Left colon (tissue), 2 donors: ENCODE measurements at regions not wholly inside any gene's neighbourhood (a gene's known extent, or its start where the extent isn't known, plus 50 kb on each side); places are given as distances from the start of the nearest gene placed in this dataset.
"Not testable (repeated sequence)": the region's sequence is repeated elsewhere in the genome, so short reads cannot be mapped to it uniquely, and the experiment has no call there.

Experiments used
- ATAC-seq: fragments of 200-7000 bp; cut with Tn5 transposase; one replicate; pipeline ENCODE4 v1.9.1; 2020; ENCODE audit warnings: mild to moderate bottlenecking, moderate library complexity
- DNase-seq, 2 donors: peaks; one replicate each; pipeline ENCODE4 v3.0.0-alpha.2; 2020
- intact Hi-C, 2 donors: fragments of 100-400 bp; cut with DNase I in 1 of 2; cut with micrococcal nuclease in 1 of 2; formaldehyde crosslinking; loops; one replicate each; pipeline versions ENCODE4 v1.11.2 to v1.14.0; 2022; cut with DNase I, micrococcal nuclease
- donor health status: DM: no; HTN: no; CAD: no.
- donor health status: DM: yes; HTN: yes; CAD: no.

- DNase-seq (no peak), ATAC-seq (no peak)
- intact Hi-C loops: no loop called here
Measured at GRCh38 chr6:157727629-157728182, 95.3 kb upstream of the SNX9 start.

- peak in 1 of 2 donors; percentile 34 for DNase-seq
- ATAC-seq: peak; percentile 92
- intact Hi-C loops: no loop called here
Measured at GRCh38 chr6:157728183-157728881, 94.7 kb upstream of the SNX9 start.

GRCh38 chr6:157731221-157731620 lies 91.8 kb upstream of the SNX9 start:
- intact Hi-C loops: no loop called here
- no peak for DNase-seq
- ATAC-seq: no peak

DNA sequence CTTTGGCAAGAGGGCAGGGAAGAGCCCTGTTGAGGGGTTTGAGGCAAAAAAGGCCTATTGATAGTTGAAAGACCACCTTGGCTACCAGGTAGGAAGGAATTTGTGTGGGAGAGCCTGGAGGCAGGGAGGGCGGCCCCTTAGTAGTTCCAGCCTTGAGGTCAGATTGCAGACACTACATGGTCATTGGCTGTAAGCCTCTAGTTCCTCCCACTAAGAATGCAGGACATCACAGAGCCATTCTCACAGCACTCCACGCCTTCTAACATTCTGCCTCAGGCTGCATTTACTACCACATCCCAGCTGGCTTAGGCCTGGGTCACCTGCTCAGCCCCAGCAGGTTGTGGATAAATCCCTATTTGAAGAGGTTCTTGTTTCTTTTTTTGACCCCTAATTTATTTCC lies 91.0 kb upstream of the SNX9 start:
- DNase-seq (no peak), ATAC-seq (no peak)
- intact Hi-C loops: no loop called here

- ATAC-seq (no peak), DNase-seq (no peak)
- intact Hi-C loops: no loop called here
Measured at GRCh38 chr6:157732416-157733161, 90.5 kb upstream of the SNX9 start.

- DNase-seq, ATAC-seq, intact Hi-C loops: not testable (repeated sequence)
Measured at GRCh38 chr6:157736555-157736954, 86.5 kb upstream of the SNX9 start.

- ATAC-seq: no peak
- intact Hi-C loops: no loop called here
- DNase-seq: no peak
Measured at GRCh38 chr6:157741321-157741947, 81.6 kb upstream of the SNX9 start.

- DNase-seq (no peak), ATAC-seq (no peak)
- intact Hi-C loops: no loop called here
Measured at GRCh38 chr6:157741948-157742556, 81.0 kb upstream of the SNX9 start.

GRCh38 chr6:157744102-157744601 lies 78.9 kb upstream of the SNX9 start:
- no peak for DNase-seq
- no peak for ATAC-seq
- intact Hi-C loops: no loop called here

GRCh38 chr6:157746897-157747296 lies 76.1 kb upstream of the SNX9 start:
- intact Hi-C loops: no loop called here
- DNase-seq: no peak
- ATAC-seq: no peak

GRCh38 chr6:157747370-157747769 lies 75.7 kb upstream of the SNX9 start:
- DNase-seq (no peak), ATAC-seq (no peak)
- intact Hi-C loops: no loop called here

GRCh38 chr6:157748839-157749571 lies 74.0 kb upstream of the SNX9 start:
- DNase-seq (no peak), ATAC-seq (no peak)
- intact Hi-C loops: no loop called here

DNA sequence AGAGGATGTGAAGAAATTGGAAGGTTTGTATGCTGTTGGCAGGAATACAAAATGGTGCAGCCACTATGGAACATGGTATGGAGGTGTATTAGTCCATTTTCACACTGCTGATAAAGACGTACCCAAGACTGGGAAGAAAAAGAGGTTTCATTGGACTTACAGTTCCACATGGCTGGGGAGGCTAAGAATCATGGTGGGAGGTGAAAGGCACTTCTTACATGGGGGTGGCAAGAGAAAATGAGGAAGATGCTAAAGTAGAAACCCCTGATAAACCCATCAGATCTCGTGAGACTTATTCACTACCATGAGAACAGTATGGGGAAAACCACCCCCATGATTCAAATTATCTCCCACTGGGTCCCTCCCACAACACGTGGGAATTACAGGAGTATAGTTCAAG lies 72.1 kb upstream of the SNX9 start:
- ATAC-seq, DNase-seq, intact Hi-C loops: not testable (repeated sequence)

DNA sequence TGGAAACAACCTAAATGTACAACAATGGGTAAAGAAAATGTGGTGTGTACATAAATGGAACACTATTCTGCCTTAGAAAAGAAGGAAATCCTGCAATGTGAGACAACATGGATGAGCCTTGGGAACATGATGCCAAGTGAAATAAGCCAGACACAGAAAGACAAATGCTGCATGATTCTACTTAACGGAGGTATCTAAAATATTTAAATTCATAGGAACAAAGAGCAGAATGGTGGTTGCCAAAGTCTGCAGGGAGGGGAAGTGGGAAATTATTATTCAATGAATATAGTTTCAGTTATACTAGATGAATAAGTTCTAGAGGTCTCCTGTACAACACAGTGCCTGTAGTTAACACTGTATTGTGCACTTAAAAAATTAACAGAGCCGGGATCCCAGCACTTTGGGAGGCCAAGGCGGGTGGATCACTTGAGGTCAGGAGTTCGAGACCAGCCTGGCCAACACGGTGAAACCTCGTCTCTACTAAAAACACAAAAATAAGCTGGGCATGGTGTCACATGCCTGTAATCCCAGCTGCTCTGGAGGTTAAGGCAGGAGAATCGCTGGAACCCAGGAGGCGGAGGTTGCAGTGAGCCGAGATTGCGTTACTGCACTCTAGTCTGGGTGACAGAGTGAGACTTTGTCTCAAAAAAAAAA lies 71.4 kb upstream of the SNX9 start:
- intact Hi-C loops: no loop called here
- no peak for ATAC-seq
- DNase-seq: no peak

GRCh38 chr6:157752879-157753278 lies 70.2 kb upstream of the SNX9 start:
- DNase-seq, ATAC-seq, intact Hi-C loops: not testable (repeated sequence)

GRCh38 chr6:157753291-157753690 lies 69.8 kb upstream of the SNX9 start:
- ATAC-seq (no peak), DNase-seq (no peak)
- intact Hi-C loops: no loop called here

DNA sequence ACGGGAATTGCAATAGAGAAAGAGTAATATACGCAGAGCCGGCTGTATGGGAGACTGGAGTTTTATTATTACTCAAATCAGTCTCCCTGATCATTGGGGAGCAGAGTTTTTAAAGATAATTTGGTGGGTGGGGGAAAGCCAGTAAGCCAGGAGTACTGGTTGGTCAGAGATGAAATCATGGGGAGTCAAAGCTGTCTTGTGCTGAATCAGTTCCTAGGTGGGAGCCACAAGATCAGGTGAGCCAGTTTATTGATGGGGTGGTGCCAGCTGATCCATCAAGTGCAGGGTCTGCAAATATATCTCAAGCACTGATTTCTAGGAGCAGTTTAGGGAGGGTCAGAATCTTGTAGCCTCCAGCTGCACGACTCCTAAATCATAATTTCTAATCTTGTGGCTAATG lies 69.2 kb upstream of the SNX9 start:
- ATAC-seq, intact Hi-C loops, DNase-seq: not testable (repeated sequence)

- DNase-seq (no peak), ATAC-seq (no peak)
- intact Hi-C loops: no loop called here
Measured at GRCh38 chr6:157754351-157754750, 68.7 kb upstream of the SNX9 start.
